ENCODE measurements at regions not wholly inside any gene's neighbourhood (a gene's known extent, or its start where the extent isn't known, plus 50 kb on each side); places are given as distances from the start of the nearest gene placed in this dataset.

DNA sequence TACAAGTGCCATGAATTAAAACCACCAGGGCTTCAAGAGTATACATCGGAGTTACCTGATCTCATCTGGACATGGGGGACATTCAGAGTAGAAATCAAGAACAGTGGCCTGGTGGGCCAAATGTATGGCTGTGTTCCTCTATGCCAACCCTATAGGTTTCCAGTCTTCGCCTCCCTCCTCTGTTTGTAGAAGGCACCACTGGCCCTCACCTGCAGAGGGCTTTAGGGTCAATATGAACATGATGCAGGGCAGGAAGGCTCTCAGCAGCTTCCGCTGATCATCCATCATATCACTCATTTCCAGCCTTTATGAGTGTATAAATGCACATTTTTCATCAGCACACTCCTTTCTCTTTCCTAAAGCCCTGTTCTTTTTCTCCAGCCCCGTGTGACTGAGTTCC is 555.5 kb upstream of the BRINP1 start:
- Histone ChIP-seq H3K36me3 (ENCODE audit: control insufficient read depth in 2 of 2, extremely low read depth in 1 of 2, insufficient read depth in 2 of 2, low read length in 2 of 2) (no peaks in the 10 kb centered on the region), H3K4me2 (ENCODE audit: insufficient read depth, low read length) (no peak overlapping the region), H3K4me3 (replicated peaks in 1 of 3; ENCODE audit: insufficient read depth in 1 of 3, low read depth in 1 of 3, low read length in 3 of 3) (no peak overlapping the region), H3K27me3 (ENCODE audit: control insufficient read depth in 2 of 2, insufficient read depth in 2 of 2, low read length in 2 of 2) (no peaks in the 10 kb centered on the region), H2AFZ (ENCODE audit: low read depth, low read length) (no peak overlapping the region), H3K9me3 (replicated peaks; ENCODE audit: control insufficient read depth, insufficient read depth, low read length) (peaks cover 3% of the 10 kb centered on the region), H3K9ac (replicated peaks; ENCODE audit: extremely low read depth, insufficient read depth, low read length) (no peak overlapping the region), H3K27ac (ENCODE audit: insufficient read depth, low read depth, low read length) (no peak overlapping the region), H3K79me2 (ENCODE audit: control insufficient read depth, insufficient read depth, low read length) (no peaks in the 10 kb centered on the region), H4K20me1 (replicated peaks; ENCODE audit: control insufficient read depth, extremely low read depth, insufficient read depth, low read length) (no peaks in the 10 kb centered on the region), H3K9me1 (replicated peaks; ENCODE audit: control insufficient read depth, extremely low read depth, insufficient read depth, low read length) (no peaks in the 10 kb centered on the region), H3K4me1 (ENCODE audit: control insufficient read depth, extremely low read depth, insufficient read depth, low read length) (no peaks in the 10 kb centered on the region)
- ChIA-PET POLR2A (no interaction called here), CTCF (no interaction called here)
- intact Hi-C loops (cut with micrococcal nuclease): no loop called here
- dilution Hi-C loops (cut with MboI; ENCODE audit: extremely low pct_ligation_motif_present, low sequenced_read_pairs): no loop called here
- no peak for DNase-seq (ENCODE audit: low read depth, low spot score)
- no peak for FAIRE-seq
- no TSS peak for BruUV-seq (replicated peaks)
- TF ChIP-seq JUN (IDR thresholded peaks at IDR 0.05; ENCODE audit: borderline replicate concordance, insufficient read depth, insufficient read length, low read depth) (no peak), POLR2A (IDR thresholded peaks at IDR 0.05; ENCODE audit: low read depth, low read length) (no peak), FOS (IDR thresholded peaks at IDR 0.05; ENCODE audit: borderline replicate concordance, insufficient read depth, low read length) (no peak)

DNA sequence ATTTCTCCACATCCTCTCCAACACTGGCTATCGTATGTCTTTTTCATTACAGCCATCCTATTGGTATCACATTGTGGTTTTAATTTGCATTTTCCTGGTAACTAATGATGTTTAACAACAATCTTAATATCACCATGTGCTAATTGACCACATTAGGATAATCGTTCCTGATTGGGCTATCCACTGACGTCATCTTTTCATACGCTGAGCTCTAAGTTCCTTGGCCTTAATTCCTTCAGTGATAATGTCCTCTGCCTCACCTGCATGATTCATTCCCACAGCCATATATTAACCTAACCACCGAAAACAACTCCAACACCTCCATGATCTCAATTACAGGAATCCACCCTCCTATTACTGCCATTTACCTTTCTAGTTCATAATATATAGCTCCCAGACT is 547.9 kb upstream of the BRINP1 start:
- DNase-seq (ENCODE audit: low read depth, low spot score) (no peak), FAIRE-seq (no peak)
- Histone ChIP-seq H3K9ac (replicated peaks; ENCODE audit: extremely low read depth, insufficient read depth, low read length) (no peak overlapping the region), H3K79me2 (ENCODE audit: control insufficient read depth, insufficient read depth, low read length) (no peaks in the 10 kb centered on the region), H4K20me1 (replicated peaks; ENCODE audit: control insufficient read depth, extremely low read depth, insufficient read depth, low read length) (no peaks in the 10 kb centered on the region), H3K27me3 (ENCODE audit: control insufficient read depth in 2 of 2, insufficient read depth in 2 of 2, low read length in 2 of 2) (no peaks in the 10 kb centered on the region), H3K36me3 (ENCODE audit: control insufficient read depth in 2 of 2, extremely low read depth in 1 of 2, insufficient read depth in 2 of 2, low read length in 2 of 2) (no peaks in the 10 kb centered on the region), H3K27ac (ENCODE audit: insufficient read depth, low read depth, low read length) (no peak overlapping the region), H2AFZ (ENCODE audit: low read depth, low read length) (no peak overlapping the region), H3K9me1 (replicated peaks; ENCODE audit: control insufficient read depth, extremely low read depth, insufficient read depth, low read length) (no peaks in the 10 kb centered on the region), H3K9me3 (replicated peaks; ENCODE audit: control insufficient read depth, insufficient read depth, low read length) (peaks cover 5% of the 10 kb centered on the region), H3K4me1 (ENCODE audit: control insufficient read depth, extremely low read depth, insufficient read depth, low read length) (no peaks in the 10 kb centered on the region), H3K4me2 (ENCODE audit: insufficient read depth, low read length) (no peak overlapping the region), H3K4me3 (replicated peaks in 1 of 3; ENCODE audit: insufficient read depth in 1 of 3, low read depth in 1 of 3, low read length in 3 of 3) (no peak overlapping the region)
- BruUV-seq (replicated peaks): no TSS peak
- TF ChIP-seq, protein P1, sequence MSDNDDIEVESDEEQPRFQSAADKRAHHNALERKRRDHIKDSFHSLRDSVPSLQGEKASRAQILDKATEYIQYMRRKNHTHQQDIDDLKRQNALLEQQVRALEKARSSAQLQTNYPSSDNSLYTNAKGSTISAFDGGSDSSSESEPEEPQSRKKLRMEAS (IDR thresholded peaks at IDR 0.05; ENCODE audit: insufficient read depth, insufficient read length): no peak
- TF ChIP-seq FOS (IDR thresholded peaks at IDR 0.05; ENCODE audit: borderline replicate concordance, insufficient read depth, low read length) (no peak), JUN (IDR thresholded peaks at IDR 0.05; ENCODE audit: borderline replicate concordance, insufficient read depth, insufficient read length, low read depth) (no peak), EZH2 (IDR thresholded peaks at IDR 0.05; ENCODE audit: borderline replicate concordance, low read depth, low read length, severe bottlenecking) (no peak), MYC (IDR thresholded peaks at IDR 0.05; ENCODE audit: low read depth, low read length) (no peak), GATA2 (IDR thresholded peaks at IDR 0.05; ENCODE audit: insufficient read depth, insufficient read length, low read depth, low read length) (no peak), POLR2AphosphoS5 (IDR thresholded peaks at IDR 0.05; ENCODE audit: insufficient read depth, low read depth, low read length) (no peak), POLR2A (IDR thresholded peaks at IDR 0.05; ENCODE audit: low read depth, low read length) (no peak)
- TF ChIP-seq, protein P2, sequence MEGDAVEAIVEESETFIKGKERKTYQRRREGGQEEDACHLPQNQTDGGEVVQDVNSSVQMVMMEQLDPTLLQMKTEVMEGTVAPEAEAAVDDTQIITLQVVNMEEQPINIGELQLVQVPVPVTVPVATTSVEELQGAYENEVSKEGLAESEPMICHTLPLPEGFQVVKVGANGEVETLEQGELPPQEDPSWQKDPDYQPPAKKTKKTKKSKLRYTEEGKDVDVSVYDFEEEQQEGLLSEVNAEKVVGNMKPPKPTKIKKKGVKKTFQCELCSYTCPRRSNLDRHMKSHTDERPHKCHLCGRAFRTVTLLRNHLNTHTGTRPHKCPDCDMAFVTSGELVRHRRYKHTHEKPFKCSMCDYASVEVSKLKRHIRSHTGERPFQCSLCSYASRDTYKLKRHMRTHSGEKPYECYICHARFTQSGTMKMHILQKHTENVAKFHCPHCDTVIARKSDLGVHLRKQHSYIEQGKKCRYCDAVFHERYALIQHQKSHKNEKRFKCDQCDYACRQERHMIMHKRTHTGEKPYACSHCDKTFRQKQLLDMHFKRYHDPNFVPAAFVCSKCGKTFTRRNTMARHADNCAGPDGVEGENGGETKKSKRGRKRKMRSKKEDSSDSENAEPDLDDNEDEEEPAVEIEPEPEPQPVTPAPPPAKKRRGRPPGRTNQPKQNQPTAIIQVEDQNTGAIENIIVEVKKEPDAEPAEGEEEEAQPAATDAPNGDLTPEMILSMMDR (IDR thresholded peaks at IDR 0.05; ENCODE audit: extremely low read depth in 1 of 2, insufficient read depth in 1 of 2, low read depth in 1 of 2, low read length in 2 of 2): no peak
- CTCF ChIA-PET: no interaction called here
- POLR2A ChIA-PET: no interaction called here
- dilution Hi-C loops (cut with MboI; ENCODE audit: extremely low pct_ligation_motif_present, low sequenced_read_pairs) (no loop called here), intact Hi-C loops (cut with micrococcal nuclease) (no loop called here)

All from endothelial cell of umbilical vein (primary cell).